Endodermal cell (in vitro differentiated cells): ENCODE measurements at regions not wholly inside any gene's neighbourhood (a gene's known extent, or its start where the extent isn't known, plus 50 kb on each side); places are given as distances from the start of the nearest gene placed in this dataset.

Experiments
- DNase-seq: peaks from one replicate; pipeline ENCODE4 v3.0.0-alpha.2; 2017
- H3K27ac ChIP-seq: 2 replicates; pipeline ENCODE4 v1.5.1; 2013; ENCODE audit warnings: mild to moderate bottlenecking, low read depth, low read length, moderate library complexity
- H3K27me3 ChIP-seq: 2 replicates; pipeline ENCODE4 v1.6.1; 2013; ENCODE audit warnings: mild to moderate bottlenecking, low read length, moderate library complexity; ENCODE audit not compliant: insufficient read depth, control insufficient read depth, poor library complexity, severe bottlenecking
- H3K36me3 ChIP-seq: 2 replicates; pipeline ENCODE4 v1.7.0; 2013; ENCODE audit warnings: mild to moderate bottlenecking, low read length, moderate library complexity; ENCODE audit not compliant: control insufficient read depth, insufficient read depth
- H3K4me1 ChIP-seq: one replicate; pipeline ENCODE4 v1.7.0; 2013; ENCODE audit warnings: low read length; ENCODE audit not compliant: control insufficient read depth, insufficient read depth
- H3K4me3 ChIP-seq: 2 replicates; pipeline ENCODE4 v1.5.1; 2013; ENCODE audit warnings: mild to moderate bottlenecking, low read length, moderate library complexity
- H3K9ac ChIP-seq: 2 replicates; pipeline ENCODE4 v1.6.1; 2013; ENCODE audit warnings: mild to moderate bottlenecking, low read length, moderate library complexity; ENCODE audit not compliant: poor library complexity, severe bottlenecking; ENCODE audit errors: extremely low read depth
- H3K9me3 ChIP-seq: 2 replicates; pipeline ENCODE4 v1.6.1; 2013; ENCODE audit warnings: mild to moderate bottlenecking, low read length, moderate library complexity; ENCODE audit not compliant: control insufficient read depth
- H3K27ac Mint-ChIP-seq: 2 replicates; pipeline ENCODE4 v1.8.0; 2020; ENCODE audit warnings: mixed read lengths
- H3K27me3 Mint-ChIP-seq: 2 replicates; pipeline ENCODE4 v1.8.0; 2021; ENCODE audit warnings: mild to moderate bottlenecking, mixed read lengths; ENCODE audit not compliant: insufficient read depth
- H3K36me3 Mint-ChIP-seq: 2 replicates; pipeline ENCODE4 v1.8.0; 2020; ENCODE audit warnings: low read depth, mixed read lengths
- H3K4me1 Mint-ChIP-seq: 2 replicates; pipeline ENCODE4 v1.8.0; 2020; ENCODE audit warnings: mixed read lengths
- H3K4me3 Mint-ChIP-seq: 2 replicates; pipeline ENCODE4 v1.8.0; 2020; ENCODE audit warnings: mild to moderate bottlenecking, moderate library complexity, mixed read lengths
- H3K9me3 Mint-ChIP-seq: 2 replicates; pipeline ENCODE4 v1.8.0; 2020; ENCODE audit warnings: mild to moderate bottlenecking, mixed read lengths
- CTCF ChIP-seq: fragments of 200-600 bp; sonication (generic); conservative IDR thresholded peaks from 2 replicates; pipeline ENCODE4 v1.5.0; 2021; ENCODE audit warnings: antibody characterized with exemption, mild to moderate bottlenecking
- WGBS, 2 experiments: methylation state at CpG; one replicate each; pipeline versions ENCODE4 v1.1.5 to v1.1.7; 2013; ENCODE audit warnings: missing lambda C conversion rate in 2 of 2, mixed read lengths in 1 of 2; ENCODE audit not compliant: insufficient coverage in 1 of 2, insufficient read length in 1 of 2; 5-methylcytosine and 5-hydroxymethylcytosine counted together

DNA sequence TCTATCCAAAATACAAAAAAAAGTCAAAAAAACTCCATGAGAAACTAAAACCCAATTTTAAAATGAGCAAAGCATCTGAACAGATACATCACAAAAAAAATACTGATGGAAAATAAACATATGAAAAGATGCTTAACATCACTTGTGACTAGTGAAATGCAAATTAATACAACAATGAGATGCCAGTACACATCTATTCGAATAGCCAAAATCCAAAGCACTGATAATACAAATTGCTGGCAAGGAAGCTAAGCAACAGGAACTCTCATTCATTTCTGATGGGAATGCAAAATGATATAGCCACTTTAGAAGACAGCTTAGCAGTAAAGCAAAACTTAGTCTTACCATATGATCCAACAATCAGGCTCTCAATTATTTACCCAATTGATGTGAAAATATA is 190.2 kb upstream of the FN1 start:
- Mint-ChIP-seq H3K27ac (no peak overlapping the region), H3K27me3 (no peaks in the 10 kb centered on the region), H3K4me3 (no peak overlapping the region), H3K9me3 (peaks cover 17% of the 10 kb centered on the region), H3K36me3 (peaks cover 16% of the 10 kb centered on the region), H3K4me1 (peaks cover 22% of the 10 kb centered on the region)
- Histone ChIP-seq H3K4me1 (peaks cover 4% of the 10 kb centered on the region), H3K4me3 (no peak overlapping the region), H3K9me3 (peaks cover 16% of the 10 kb centered on the region), H3K9ac (no peak overlapping the region), H3K27ac (no peak overlapping the region), H3K36me3 (no peaks in the 10 kb centered on the region), H3K27me3 (no peaks in the 10 kb centered on the region)
- TF ChIP-seq CTCF: no peak
- no peak for DNase-seq
- WGBS, 2 experiments: 81% methylated on average over 1 of the region's 1 CpG; no CpG with 5 or more reads in 1 of the 2 experiments

GRCh38 chr2:215625207-215625606 is 189.3 kb upstream of the FN1 start:
- no peak overlapping the region for H3K27ac ChIP-seq
- no peak for DNase-seq
- H3K4me3 ChIP-seq: no peak overlapping the region
- H3K27me3 Mint-ChIP-seq: no peaks in the 10 kb centered on the region
- H3K9me3 ChIP-seq: peaks cover 8% of the 10 kb centered on the region
- WGBS, 2 experiments: 82 to 92% methylated on average over 1 to 2 of the region's 2 CpGs
- H3K27ac Mint-ChIP-seq: no peak overlapping the region
- H3K4me1 ChIP-seq: peaks cover 8% of the 10 kb centered on the region
- no peak overlapping the region for H3K9ac ChIP-seq
- no peak overlapping the region for H3K4me3 Mint-ChIP-seq
- peaks cover 29% of the 10 kb centered on the region for H3K4me1 Mint-ChIP-seq
- peaks cover 7% of the 10 kb centered on the region for H3K36me3 Mint-ChIP-seq
- H3K27me3 ChIP-seq: no peaks in the 10 kb centered on the region
- no peak for TF ChIP-seq CTCF
- peaks cover 8% of the 10 kb centered on the region for H3K9me3 Mint-ChIP-seq
- H3K36me3 ChIP-seq: no peaks in the 10 kb centered on the region

DNA sequence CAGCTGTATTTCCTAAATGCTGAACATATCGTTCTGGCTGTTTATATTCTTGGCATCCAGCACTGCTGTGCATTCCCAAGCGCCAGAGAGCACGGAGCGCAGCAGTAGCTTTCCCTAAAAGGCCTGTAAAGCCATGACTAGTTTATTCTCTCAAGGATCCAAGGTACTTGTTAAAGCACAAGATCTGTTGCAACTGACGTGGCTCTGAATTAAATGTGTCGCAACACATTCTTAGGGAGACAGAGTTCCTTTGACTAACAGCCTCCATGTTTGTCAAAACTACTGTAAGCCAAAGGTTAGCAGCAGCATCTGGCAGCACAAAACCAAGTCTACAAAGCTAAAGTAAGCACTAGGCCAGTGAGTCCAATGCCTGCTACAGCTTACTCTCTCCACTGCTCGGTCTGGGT is 188.6 kb upstream of the FN1 start:
- no peak overlapping the region for H3K9ac ChIP-seq
- H3K27me3 Mint-ChIP-seq: no peaks in the 10 kb centered on the region
- H3K4me1 Mint-ChIP-seq: peaks cover 37% of the 10 kb centered on the region

More for the DNA sequence above, 188.6 kb upstream of the FN1 start:
- H3K4me1 ChIP-seq: peaks cover 16% of the 10 kb centered on the region
- H3K4me3 ChIP-seq: no peak overlapping the region
- H3K4me3 Mint-ChIP-seq: no peak overlapping the region
- WGBS, 2 experiments: 92% methylated on average over 7 of the region's 7 CpGs
- peaks cover under 1% of the 10 kb centered on the region for H3K36me3 Mint-ChIP-seq
- no peak for TF ChIP-seq CTCF
- no peak overlapping the region for H3K27ac Mint-ChIP-seq
- H3K9me3 Mint-ChIP-seq: peaks cover under 1% of the 10 kb centered on the region
- H3K27me3 ChIP-seq: no peaks in the 10 kb centered on the region
- H3K27ac ChIP-seq: no peak overlapping the region
- no peaks in the 10 kb centered on the region for H3K36me3 ChIP-seq
- H3K9me3 ChIP-seq: no peaks in the 10 kb centered on the region
- DNase-seq: no peak
